ENCODE measurements at regions not wholly inside any gene's neighbourhood (a gene's known extent, or its start where the extent isn't known, plus 50 kb on each side); places are given as distances from the start of the nearest gene placed in this dataset.

GRCh38 chr2:5290900-5291546 is 401.2 kb upstream of the SOX11 start:
- Histone ChIP-seq H3K4me1 (ENCODE audit: control insufficient read depth in 1 of 2, low read depth in 2 of 2) (no peaks in the 10 kb centered on the region), H3K4me3 (no peak overlapping the region), H3K27me3 (replicated peaks; ENCODE audit: insufficient read depth) (no peaks in the 10 kb centered on the region), H3K27ac (no peak overlapping the region), H3K36me3 (no peaks in the 10 kb centered on the region), H3K9me3 (no peaks in the 10 kb centered on the region)
- DNase-seq (ENCODE audit: low spot score): no peak
- no peak for TF ChIP-seq CTCF (IDR thresholded peaks at IDR 0.05)
- ATAC-seq (ENCODE audit: insufficient number of reproducible peaks, low FRiP score, low read depth): no peak

- ATAC-seq (ENCODE audit: insufficient number of reproducible peaks, low FRiP score, low read depth) (no peak), DNase-seq (ENCODE audit: low spot score) (no peak)
- no peak for TF ChIP-seq CTCF (IDR thresholded peaks at IDR 0.05)
- Histone ChIP-seq H3K36me3 (no peaks in the 10 kb centered on the region), H3K9me3 (no peaks in the 10 kb centered on the region), H3K27me3 (replicated peaks; ENCODE audit: insufficient read depth) (no peaks in the 10 kb centered on the region), H3K27ac (no peak overlapping the region), H3K4me3 (no peak overlapping the region), H3K4me1 (ENCODE audit: control insufficient read depth in 1 of 2, low read depth in 2 of 2) (no peaks in the 10 kb centered on the region)
Measured at GRCh38 chr2:5304640-5305039, 387.5 kb upstream of the SOX11 start.

DNA sequence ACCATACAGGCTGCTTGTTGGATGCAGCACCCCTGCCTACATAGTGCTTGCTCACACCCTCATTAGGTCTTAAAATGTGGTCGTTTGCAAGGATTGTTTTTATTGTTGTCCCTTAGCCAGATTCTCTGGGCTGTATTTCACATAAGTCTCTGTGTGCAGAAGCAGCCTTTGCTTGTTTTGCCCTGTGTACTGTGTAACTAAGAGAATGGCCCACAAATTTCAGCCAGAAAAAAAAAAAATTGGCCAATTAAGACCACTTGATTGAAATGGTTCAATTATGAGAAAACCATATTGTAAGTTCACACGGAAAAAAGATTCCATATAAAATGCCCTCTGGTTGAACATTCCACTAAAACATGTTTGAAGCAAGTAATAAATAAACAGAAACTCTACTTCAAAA is 377.1 kb upstream of the SOX11 start:
- DNase-seq (ENCODE audit: low spot score): no peak
- no peak overlapping the region for H3K27ac ChIP-seq
- H3K9me3 ChIP-seq: no peaks in the 10 kb centered on the region
- H3K4me3 ChIP-seq: no peak overlapping the region
- no peaks in the 10 kb centered on the region for H3K4me1 ChIP-seq (ENCODE audit: control insufficient read depth in 1 of 2, low read depth in 2 of 2)
- no peaks in the 10 kb centered on the region for H3K36me3 ChIP-seq
- no peaks in the 10 kb centered on the region for H3K27me3 ChIP-seq (replicated peaks; ENCODE audit: insufficient read depth)
- no peak for ATAC-seq (ENCODE audit: insufficient number of reproducible peaks, low FRiP score, low read depth)
- no peak for TF ChIP-seq CTCF (IDR thresholded peaks at IDR 0.05)

- no peaks in the 10 kb centered on the region for H3K4me1 ChIP-seq (ENCODE audit: control insufficient read depth in 1 of 2, low read depth in 2 of 2)
Measured at GRCh38 chr2:5315512-5315911, 376.7 kb upstream of the SOX11 start.

DNA sequence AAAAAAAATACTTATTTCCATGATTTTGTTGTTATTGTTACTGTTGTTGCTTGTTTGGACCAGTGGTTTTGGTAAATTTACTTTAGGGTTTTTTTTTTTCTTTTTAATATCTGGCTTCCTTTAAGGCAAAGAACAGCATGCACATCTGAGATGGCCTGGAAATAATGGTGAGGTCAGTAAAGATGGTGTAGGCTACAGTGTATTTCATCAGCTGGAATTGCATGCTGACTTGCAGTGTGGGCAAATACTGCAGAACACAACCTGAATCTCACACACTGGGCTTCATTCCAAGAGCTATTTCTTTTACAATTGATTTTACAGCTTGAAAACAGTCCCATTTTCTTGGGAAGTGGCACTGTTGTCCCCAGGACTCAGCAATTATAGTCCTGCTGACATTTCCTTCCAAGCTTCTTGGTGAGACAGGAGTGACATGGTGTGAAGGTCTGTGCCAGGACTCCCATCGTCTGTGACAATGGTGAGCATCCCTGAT is 376.1 kb upstream of the SOX11 start:
- Histone ChIP-seq H3K9me3 (no peaks in the 10 kb centered on the region), H3K4me1 (ENCODE audit: control insufficient read depth in 1 of 2, low read depth in 2 of 2) (no peaks in the 10 kb centered on the region), H3K27me3 (replicated peaks; ENCODE audit: insufficient read depth) (no peaks in the 10 kb centered on the region), H3K4me3 (no peak overlapping the region), H3K36me3 (no peaks in the 10 kb centered on the region), H3K27ac (no peak overlapping the region)
- no peak for DNase-seq (ENCODE audit: low spot score)
- no peak for ATAC-seq (ENCODE audit: insufficient number of reproducible peaks, low FRiP score, low read depth)
- TF ChIP-seq CTCF (IDR thresholded peaks at IDR 0.05): no peak

More at GRCh38 chr2:5315512-5315911, 376.7 kb upstream of the SOX11 start:
- Histone ChIP-seq H3K27ac (no peak overlapping the region), H3K4me3 (no peak overlapping the region), H3K36me3 (no peaks in the 10 kb centered on the region), H3K9me3 (no peaks in the 10 kb centered on the region), H3K27me3 (replicated peaks; ENCODE audit: insufficient read depth) (no peaks in the 10 kb centered on the region)
- ATAC-seq (ENCODE audit: insufficient number of reproducible peaks, low FRiP score, low read depth) (no peak), DNase-seq (ENCODE audit: low spot score) (no peak)
- TF ChIP-seq CTCF (IDR thresholded peaks at IDR 0.05): no peak

All from thoracic aorta (tissue), 2 donors.